GM12891 (cell line): ENCODE measurements at regions not wholly inside any gene's neighbourhood (a gene's known extent, or its start where the extent isn't known, plus 50 kb on each side); places are given as distances from the start of the nearest gene placed in this dataset.

ENCODE experiments used
- PAX5 ChIP-seq: IDR thresholded peaks from 2 replicates; pipeline ENCODE4 v1.6.1; 2011; ENCODE audit warnings: low read length, moderate library complexity, mild to moderate bottlenecking; ENCODE audit not compliant: insufficient read depth, severe bottlenecking
- POLR2A ChIP-seq: IDR thresholded peaks from 2 replicates; pipeline ENCODE4 v1.6.1; 2011; ENCODE audit warnings: low read depth, low read length, control low read depth
- POLR2AphosphoS5 ChIP-seq: IDR thresholded peaks from 2 replicates; pipeline ENCODE4 v1.6.1; 2011; ENCODE audit warnings: low read depth, low read length, control low read depth
- POU2F2 ChIP-seq: IDR thresholded peaks from 2 replicates; pipeline ENCODE4 v1.6.1; 2011; ENCODE audit warnings: low read depth, mild to moderate bottlenecking, control low read depth, low read length, moderate library complexity
- SPI1 ChIP-seq: IDR thresholded peaks from 2 replicates; pipeline ENCODE4 v1.6.1; 2011; ENCODE audit warnings: low read depth, low read length, control low read depth
- TAF1 ChIP-seq: IDR thresholded peaks from 2 replicates; pipeline ENCODE4 v1.6.1; 2011; ENCODE audit warnings: low read depth, low read length, control low read depth

DNA sequence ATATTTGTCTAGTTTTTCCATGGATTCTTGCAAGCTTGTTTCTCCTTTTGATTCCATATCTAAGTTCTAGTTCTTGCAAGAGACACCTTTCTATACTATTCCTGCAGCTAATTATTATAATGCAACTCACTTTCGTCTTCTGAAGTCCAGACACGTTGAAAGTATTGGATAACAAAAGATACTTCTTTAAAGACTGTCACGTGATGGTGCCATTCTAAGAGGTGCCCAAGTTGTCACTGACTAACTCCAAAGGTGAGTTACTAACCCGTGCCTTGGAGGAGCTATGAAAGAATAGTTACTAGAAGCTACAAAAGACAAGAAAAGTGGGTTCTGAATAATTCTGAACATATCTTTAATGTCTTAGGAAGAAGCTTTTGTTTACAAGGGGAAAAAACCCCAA lies 322.6 kb downstream of the HDGFL1 start:
- no peak for TF ChIP-seq POLR2A
- TF ChIP-seq TAF1 = no peak
- TF ChIP-seq POLR2AphosphoS5 = no peak
- TF ChIP-seq SPI1 = no peak
- TF ChIP-seq PAX5 = no peak
- no peak for TF ChIP-seq POU2F2
